ENCODE measurements at regions not wholly inside any gene's neighbourhood (a gene's known extent, or its start where the extent isn't known, plus 50 kb on each side); places are given as distances from the start of the nearest gene placed in this dataset.

DNA sequence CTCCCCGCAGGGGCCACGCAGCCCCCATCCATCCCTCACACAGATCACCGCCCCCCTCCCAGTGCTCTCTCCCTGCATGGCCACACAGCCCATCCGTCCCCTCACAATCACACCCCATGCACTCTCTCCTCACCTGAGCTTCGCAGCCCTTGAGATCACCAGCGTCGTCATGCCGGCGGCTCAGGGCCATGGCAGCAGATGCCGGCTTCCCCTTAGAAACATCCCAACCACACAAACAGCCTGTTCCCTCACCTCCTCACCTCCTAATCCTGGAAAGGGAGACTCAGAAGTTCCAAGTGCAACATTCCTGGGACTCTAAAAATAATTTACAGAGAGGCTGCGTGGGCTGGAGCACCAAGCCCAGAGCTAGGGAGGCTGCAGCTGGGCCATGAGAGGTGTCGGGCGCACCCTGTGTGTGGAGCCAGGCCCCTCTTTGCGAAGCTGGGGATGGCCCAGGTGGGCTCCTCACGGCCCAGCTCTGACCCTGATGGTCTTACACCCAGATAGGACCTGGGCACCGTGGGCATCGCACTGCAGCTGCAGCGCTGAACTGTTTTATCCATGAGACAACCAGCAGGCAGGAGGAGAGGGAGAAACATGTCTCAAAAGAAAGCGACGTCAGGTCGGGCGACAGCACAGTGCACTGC is 125.3 kb downstream of the DLL1 start:
- no peaks in the 10 kb centered on the region for H3K27me3 ChIP-seq (ENCODE audit: insufficient read depth, low read length)
- H3K4me3 ChIP-seq (ENCODE audit: low read length), result no peak overlapping the region
- H3K9me3 ChIP-seq (ENCODE audit: low read depth, low read length), result peaks cover 15% of the 10 kb centered on the region
- H3K4me1 ChIP-seq (ENCODE audit: insufficient read depth, low read length), result no peaks in the 10 kb centered on the region

DNA sequence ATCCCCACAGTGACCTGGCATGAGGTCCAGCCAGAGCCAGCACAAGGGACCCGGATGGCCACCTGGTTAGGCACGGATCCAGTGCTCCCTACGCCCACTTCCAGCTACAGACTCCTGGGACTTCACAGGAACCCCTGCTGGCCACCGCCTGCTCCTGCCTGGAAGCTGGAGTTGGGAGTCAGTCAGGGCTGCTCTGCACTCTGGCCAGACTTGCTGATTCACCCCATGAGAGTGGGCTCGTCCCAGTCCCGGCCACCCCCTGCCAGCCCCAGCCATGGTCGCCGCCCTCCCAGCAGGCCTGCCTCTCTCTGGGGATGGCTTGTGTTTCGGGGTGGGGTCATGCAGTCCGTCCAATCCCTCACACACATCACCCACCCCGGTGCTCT is 125.8 kb downstream of the DLL1 start:
- H3K27me3 ChIP-seq (ENCODE audit: insufficient read depth, low read length), result no peaks in the 10 kb centered on the region
- H3K4me3 ChIP-seq (ENCODE audit: low read length), result no peak overlapping the region
- H3K4me1 ChIP-seq (ENCODE audit: insufficient read depth, low read length), result no peaks in the 10 kb centered on the region
- peaks cover 15% of the 10 kb centered on the region for H3K9me3 ChIP-seq (ENCODE audit: low read depth, low read length)

DNA sequence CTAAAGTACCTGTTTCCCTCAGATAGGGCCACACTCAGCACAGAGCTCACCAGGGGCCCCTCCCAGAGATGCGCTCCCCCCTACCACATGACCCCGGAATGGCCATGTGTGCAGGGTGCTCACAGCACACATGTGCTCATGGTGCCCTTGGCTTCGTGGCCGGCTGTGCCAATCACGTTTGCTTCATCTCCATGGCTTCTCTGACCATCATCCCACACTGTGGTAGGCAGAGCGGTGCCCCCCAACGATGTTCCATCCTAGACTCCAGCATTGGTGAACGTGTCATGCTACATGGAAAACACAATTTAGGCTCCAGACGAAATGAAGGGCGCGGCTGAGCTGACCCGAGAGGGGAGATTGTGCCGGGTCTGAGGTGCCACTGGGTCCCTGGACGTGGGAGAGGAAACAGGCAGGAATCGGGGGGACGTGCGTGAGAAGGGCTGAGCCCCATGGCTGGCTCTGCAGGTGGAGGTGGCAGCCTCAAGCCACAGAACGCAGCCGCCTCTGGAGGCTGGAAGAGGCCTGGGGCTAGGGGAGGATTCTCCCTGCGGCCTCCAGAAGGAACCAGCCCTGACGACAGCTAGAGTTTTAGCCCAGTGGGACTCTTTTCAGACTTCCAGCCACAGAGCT is 126.5 kb downstream of the DLL1 start:
- H3K4me1 ChIP-seq (ENCODE audit: insufficient read depth, low read length), result no peaks in the 10 kb centered on the region
- H3K27me3 ChIP-seq (ENCODE audit: insufficient read depth, low read length), result no peaks in the 10 kb centered on the region
- H3K9me3 ChIP-seq (ENCODE audit: low read depth, low read length), result peaks cover 12% of the 10 kb centered on the region
- no peak overlapping the region for H3K4me3 ChIP-seq (ENCODE audit: low read length)

DNA sequence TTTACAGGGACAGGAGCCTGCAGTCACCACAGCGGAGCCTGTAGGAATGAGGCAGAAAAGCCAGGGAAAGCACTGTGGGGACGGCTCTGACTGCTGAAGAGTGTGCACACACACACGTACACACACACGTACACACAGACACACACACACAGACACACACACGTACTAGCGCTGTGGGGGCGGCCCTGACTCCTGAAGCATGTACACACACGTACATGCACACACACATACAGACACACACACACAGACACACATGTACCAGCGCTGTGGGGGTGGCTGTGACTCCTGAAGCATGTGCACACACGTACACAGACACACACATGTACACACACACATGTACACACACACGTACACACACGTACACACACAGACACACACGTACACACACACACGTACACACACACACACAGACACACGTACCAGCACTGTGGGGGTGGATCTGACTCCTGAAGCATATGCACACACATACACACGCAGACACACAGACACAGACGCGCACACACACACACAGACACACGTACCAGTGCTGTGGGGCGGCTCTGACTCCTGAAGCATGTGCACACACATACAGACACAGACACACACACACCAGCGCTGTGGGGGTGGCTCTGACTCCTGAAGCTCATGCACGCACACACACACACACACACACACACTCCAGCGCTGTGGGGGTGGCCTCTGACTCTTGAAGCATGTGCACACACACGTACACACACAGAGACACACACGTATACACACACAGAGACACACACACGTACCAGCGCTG is 127.3 kb downstream of the DLL1 start:
- H3K9me3 ChIP-seq (ENCODE audit: low read depth, low read length), result peaks cover 4% of the 10 kb centered on the region
- no peak overlapping the region for H3K4me3 ChIP-seq (ENCODE audit: low read length)
- H3K27me3 ChIP-seq (ENCODE audit: insufficient read depth, low read length), result no peaks in the 10 kb centered on the region
- no peaks in the 10 kb centered on the region for H3K4me1 ChIP-seq (ENCODE audit: insufficient read depth, low read length)

DNA sequence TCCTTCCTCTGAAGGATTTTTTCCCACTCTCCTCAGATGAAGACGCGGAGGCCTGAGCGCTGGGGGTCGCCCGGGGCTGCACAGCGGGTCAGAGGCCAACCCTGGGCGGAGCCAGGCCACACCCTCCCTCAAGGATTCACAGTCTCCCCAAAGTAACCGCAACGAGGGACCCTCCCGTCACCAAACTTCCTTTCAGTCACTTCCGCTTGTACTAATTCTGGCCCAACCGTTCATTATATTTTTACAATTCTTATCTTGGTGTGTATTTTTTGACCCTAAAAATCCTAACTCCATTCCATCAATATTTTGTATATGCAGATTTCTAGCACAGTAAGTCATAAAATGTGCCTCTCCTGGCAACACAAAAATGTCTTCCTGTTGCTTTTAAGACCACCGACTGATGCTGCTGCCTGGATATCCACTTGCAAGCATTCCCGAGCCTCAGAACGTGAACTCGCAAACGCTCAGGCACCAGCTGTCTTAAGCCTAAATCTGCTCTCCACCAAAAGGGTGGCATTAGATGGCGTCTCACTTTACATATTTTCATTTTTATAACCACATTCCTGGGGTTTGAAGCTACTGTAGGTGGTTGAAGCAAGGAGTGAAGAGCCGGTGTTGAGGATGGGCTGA is 128.0 kb downstream of the DLL1 start:
- Histone ChIP-seq H3K9me3 (ENCODE audit: low read depth, low read length) (no peaks in the 10 kb centered on the region), H3K4me1 (ENCODE audit: insufficient read depth, low read length) (no peaks in the 10 kb centered on the region), H3K4me3 (ENCODE audit: low read length) (no peak overlapping the region)

DNA sequence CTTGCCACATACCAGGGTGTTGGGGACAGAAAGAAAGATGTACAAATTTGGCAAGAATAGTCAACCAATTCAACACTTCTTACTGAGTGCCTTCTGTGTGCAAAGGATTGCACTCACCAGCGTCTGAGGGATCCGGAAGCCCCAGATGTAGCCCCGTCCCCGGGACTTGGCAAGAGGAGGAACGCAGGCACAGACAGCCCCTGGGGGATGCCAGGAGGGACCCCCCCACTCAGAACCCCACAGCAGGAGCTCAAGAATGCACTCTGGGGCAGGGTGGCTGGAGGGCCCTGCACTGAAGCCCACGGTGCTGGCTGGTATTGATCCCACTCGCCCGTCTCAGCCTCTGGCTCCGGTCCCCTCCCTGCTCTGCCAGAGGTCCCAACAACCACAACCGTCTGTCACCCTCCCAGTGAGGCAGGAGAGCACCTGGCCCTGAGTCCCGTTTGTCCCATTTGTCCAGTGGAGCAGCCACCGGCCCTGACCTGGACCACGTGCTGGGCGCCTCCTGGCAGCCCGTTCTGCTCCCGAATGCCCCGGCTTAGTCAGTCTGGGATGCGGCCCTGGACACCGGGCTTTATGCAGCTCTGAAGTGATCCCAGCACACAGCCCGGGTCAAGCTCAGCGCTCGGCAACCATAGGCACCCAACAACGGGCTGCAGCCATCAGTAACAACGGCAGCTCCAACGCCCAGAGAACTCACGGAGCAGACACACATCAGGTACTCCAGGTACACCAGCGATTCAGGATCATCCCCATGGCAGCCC is 128.7 kb downstream of the DLL1 start:
- Histone ChIP-seq H3K4me3 (ENCODE audit: low read length) (no peak overlapping the region), H3K27me3 (ENCODE audit: insufficient read depth, low read length) (no peaks in the 10 kb centered on the region)

More for the DNA sequence above, 128.0 kb downstream of the DLL1 start:
- no peaks in the 10 kb centered on the region for H3K27me3 ChIP-seq (ENCODE audit: insufficient read depth, low read length)

DNA sequence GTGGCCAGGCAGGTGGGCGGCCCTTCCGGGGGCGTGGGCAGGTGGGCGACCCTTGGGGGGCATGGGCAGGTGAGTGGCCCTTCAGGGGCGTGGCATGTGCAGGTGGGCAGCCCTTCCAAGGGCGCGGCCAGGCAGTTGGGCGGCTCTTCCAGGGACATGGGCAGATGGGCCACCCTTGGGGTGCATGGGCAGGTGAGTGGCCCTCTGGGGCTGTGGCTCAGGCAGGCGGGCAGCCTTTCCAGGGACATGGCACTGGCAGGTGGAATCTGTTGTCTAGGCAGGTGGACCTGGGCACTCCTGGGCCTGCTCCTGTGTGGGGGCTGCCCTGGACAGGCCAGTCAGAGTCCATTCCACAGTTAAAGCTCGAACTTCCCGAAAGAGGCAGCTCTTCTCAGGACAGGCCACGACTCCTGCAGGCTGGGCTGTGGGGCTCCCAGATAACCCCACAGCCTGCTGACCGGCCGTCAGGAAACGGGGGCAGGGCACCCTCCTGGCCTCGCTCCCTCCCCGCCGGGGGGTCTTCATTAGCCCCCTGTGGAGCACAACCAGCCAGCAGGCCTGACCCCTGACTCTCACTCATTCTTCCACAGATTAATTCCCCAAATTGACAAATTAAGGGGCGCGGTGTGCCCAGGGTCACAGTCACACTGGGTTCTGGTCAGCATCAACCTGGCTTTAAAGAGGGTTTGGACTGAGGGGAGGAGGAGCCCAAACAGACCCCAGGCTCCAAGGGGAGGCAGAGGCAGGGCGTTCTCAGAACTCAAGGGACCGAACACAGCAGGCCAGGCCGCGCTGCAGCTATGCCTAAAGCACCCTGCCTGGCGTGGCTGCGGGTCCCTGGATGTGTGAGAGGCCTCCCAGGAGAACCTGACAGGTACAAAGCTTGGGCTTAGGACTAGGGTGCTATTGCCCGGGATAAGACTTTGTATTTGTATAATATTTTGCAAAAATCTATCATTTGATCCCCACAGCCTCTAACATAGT is 130.0 kb downstream of the DLL1 start:
- no peaks in the 10 kb centered on the region for H3K4me1 ChIP-seq (ENCODE audit: insufficient read depth, low read length)
- H3K4me3 ChIP-seq (ENCODE audit: low read length), result no peak overlapping the region
- no peaks in the 10 kb centered on the region for H3K9me3 ChIP-seq (ENCODE audit: low read depth, low read length)
- H3K27me3 ChIP-seq (ENCODE audit: insufficient read depth, low read length), result no peaks in the 10 kb centered on the region

More for the DNA sequence above, 128.7 kb downstream of the DLL1 start:
- H3K9me3 ChIP-seq (ENCODE audit: low read depth, low read length), result no peaks in the 10 kb centered on the region
- no peaks in the 10 kb centered on the region for H3K4me1 ChIP-seq (ENCODE audit: insufficient read depth, low read length)

DNA sequence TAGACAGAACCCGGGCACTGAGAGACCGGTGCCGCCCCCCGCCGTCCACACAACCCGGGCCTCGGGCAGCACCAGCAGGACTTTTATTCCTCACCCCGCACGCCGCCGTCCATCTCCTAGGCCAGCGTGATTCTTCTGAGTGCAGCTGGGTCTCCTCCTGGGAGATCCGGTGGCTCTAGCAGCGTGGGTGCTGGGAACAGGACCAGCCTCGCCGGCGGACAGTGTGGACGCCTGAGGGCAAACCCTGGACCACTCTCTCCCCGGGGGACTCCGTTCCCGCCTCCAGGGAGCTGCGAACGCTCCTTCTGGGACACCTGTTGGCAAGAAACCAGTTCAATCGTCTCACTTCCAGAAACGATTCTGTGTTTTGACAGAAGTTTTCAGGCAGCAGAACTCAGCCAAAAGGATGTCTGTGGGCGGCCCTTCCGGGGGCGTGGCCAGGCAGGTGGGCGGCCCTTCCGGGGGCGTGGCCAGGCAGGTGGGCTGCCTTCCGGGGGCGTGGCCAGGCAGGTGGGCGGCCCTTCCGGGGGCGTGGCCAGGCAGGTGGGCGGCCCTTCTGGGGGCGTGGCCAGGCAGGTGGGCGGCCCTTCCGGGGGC is 130.7 kb downstream of the DLL1 start:
- Histone ChIP-seq H3K4me3 (ENCODE audit: low read length) (no peak overlapping the region), H3K4me1 (ENCODE audit: insufficient read depth, low read length) (no peaks in the 10 kb centered on the region), H3K27me3 (ENCODE audit: insufficient read depth, low read length) (no peaks in the 10 kb centered on the region), H3K9me3 (ENCODE audit: low read depth, low read length) (no peaks in the 10 kb centered on the region)

DNA sequence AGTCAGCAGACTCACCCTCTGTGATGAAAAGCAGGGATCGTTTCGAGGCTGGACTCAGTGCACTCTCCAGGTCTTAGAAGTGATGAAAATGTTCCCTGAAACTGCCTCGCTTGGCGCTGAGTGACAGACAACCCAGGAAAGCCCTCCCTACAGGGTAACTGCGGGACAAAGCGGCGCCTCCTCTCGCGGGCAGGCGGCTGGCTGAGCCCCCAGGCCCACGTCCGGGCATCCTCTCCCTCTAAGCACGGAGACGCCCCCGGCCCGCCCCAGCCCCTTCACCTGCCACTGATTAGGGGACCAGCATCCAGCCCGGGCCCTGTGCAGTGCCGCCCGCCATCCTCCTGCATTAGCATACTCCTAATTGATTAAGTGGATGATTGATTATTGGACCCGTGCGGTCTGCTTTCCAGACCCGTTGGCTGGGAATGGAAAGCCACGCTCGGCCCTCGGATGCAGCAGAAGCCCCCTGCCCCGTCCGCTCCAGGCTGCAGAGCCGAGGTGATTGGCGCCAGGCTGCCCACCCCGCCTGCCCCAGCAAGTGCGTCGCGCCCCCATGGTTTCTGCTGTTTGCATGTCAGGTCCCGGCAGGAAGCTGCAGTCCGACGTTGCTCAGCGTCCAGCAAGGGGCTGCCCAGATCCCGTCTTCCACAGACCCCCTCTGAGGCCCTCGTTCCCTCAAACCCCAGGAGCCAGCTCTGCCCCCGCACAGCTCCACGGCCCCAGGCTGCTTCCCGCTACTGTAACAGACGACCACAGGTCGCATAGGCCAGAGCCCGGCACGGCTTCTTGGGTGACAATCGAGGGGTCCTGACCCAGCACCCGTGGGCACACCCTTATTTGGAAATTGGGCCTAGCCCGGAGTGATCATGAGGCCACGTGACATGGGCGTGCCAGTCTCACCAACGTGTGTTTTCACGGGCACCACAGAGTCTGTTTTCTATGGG is 131.6 kb downstream of the DLL1 start:
- Histone ChIP-seq H3K27me3 (ENCODE audit: insufficient read depth, low read length) (no peaks in the 10 kb centered on the region), H3K4me1 (ENCODE audit: insufficient read depth, low read length) (no peaks in the 10 kb centered on the region), H3K9me3 (ENCODE audit: low read depth, low read length) (no peaks in the 10 kb centered on the region), H3K4me3 (ENCODE audit: low read length) (no peak overlapping the region)

DNA sequence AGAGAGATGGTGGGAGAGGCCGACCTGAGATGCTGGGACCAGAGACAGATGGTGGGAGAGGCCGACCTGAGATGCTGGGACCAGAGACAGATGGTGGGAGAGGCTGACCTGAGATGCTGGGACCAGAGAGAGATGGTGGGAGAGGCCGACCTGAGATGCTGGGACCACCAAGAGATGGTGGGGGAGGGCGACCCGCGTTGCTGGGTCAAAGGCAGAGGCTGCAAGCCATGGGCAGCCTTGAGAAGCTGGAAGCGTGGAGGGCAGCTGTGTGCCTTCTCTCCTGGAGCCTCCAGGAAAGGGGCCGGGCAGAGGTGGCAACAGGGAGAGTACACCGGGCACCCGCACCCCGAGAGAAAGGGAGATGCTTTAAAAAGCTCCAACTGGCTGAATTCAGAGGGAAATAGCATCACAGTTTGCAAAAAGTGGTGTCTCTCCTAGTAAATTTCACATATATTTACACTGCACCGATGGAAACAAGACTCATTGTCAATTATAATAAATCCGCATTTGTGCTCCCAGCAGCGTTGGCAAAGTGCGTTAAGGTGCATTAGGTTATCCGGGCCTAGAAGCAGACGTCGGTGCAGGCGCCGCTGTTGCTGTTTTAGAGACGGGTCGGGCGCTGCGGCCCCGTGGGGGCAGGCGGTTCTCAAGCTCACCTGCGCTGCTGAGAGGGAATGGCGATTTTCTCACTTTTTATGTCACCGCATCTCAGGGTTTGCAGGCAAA is 132.4 kb downstream of the DLL1 start:
- Histone ChIP-seq H3K4me3 (ENCODE audit: low read length) (no peak overlapping the region), H3K4me1 (ENCODE audit: insufficient read depth, low read length) (no peaks in the 10 kb centered on the region), H3K27me3 (ENCODE audit: insufficient read depth, low read length) (no peaks in the 10 kb centered on the region), H3K9me3 (ENCODE audit: low read depth, low read length) (no peaks in the 10 kb centered on the region)

DNA sequence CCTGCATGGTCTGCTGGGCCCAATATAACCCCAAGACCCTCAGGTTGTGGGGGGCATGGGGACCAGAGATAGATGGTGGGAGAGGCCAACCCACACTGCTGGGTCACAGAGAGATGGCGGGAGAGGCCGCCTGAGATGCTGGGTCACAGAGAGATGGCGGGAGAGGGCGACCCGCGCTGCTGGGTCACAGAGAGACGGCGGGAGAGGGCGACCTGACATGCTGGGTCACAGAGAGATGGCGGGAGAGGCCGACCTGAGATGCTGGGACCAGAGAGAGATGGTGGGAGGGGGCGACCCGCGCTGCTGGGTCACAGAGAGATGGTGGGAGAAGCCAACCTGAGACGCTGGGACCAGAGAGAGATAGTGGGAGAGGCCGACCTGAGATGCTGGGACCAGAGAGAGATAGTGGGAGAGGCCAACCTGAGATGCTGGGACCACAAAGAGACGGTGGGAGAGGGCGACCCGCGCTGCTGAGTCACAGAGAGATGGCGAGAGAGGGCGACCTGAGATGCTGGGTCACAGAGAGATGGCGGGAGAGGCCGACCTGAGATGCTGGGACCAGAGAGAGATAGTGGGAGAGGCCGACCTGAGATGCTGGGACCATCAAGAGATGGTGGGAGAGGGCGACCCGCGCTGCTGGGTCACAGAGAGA is 133.2 kb downstream of the DLL1 start:
- Histone ChIP-seq H3K4me1 (ENCODE audit: insufficient read depth, low read length) (no peaks in the 10 kb centered on the region), H3K27me3 (ENCODE audit: insufficient read depth, low read length) (no peaks in the 10 kb centered on the region), H3K4me3 (ENCODE audit: low read length) (no peak overlapping the region), H3K9me3 (ENCODE audit: low read depth, low read length) (no peaks in the 10 kb centered on the region)

All from mononuclear cell (primary cell).